Stimulated activated CD8-positive, alpha-beta memory T cell treated with anti-CD3 and anti-CD28 coated beads, Interleukin-12 subunit alpha, Interleukin-12 subunit beta, amount 100 ng/mL, for 4 hours (primary cell): ENCODE measurements at regions not wholly inside any gene's neighbourhood (a gene's known extent, or its start where the extent isn't known, plus 50 kb on each side); places are given as distances from the start of the nearest gene placed in this dataset.
"Not testable (repeated sequence)": the region's sequence is repeated elsewhere in the genome, so short reads cannot be mapped to it uniquely, and the experiment has no call there.

ENCODE experiments used
- DNase-seq: peaks from one replicate; pipeline ENCODE4 v3.0.0-alpha.2; 2020; ENCODE audit warnings: low read depth

DNA sequence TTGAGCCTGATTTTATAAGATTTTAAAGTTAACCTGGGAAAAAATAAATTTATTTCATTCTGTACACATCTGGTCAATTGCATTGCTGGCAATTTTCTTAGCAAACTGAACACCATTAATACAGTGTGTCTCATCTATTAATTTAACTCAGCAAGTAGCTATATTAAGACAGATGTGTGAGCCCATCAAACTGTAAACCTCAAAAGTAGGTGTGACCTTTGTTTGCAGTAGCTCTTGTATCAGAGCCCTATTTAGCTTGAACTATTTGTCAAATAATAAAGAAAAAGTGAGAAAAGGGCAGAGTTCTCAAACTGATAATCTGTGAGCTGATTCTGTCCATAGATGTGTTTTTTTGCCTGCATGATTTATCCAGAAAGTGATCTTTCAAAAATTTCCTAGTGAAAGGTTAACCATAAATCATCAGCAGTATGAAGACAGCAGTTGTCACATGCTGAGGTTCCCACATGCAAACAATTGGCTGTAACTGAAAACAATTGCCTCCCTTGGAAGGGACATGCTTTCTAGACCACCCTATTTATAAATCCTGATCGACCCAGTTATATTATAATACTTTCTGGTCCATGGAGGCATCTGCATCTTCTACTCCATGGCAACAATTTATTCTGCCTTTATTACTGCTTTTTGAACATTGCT lies 646.5 kb downstream of the NSUN3 start:
- no peak for DNase-seq

DNA sequence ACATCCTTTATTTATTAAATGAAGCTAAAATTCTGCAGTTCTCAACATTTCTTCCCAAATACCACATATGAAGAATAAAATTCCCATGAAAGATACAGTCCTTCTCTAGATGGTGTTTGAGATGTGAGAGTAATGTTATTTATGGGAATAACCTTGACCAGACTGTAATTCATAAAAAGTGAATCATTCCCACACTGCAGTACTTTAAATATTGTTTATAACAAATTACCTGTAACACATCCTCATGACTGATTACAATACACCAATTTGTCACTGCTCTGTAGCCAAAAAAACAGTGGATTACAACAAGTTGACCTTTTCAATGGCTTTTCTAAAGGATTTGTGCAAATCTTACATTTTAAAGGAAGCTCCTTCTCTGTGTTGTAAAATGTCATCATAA lies 651.3 kb downstream of the NSUN3 start:
- no peak for DNase-seq

DNA sequence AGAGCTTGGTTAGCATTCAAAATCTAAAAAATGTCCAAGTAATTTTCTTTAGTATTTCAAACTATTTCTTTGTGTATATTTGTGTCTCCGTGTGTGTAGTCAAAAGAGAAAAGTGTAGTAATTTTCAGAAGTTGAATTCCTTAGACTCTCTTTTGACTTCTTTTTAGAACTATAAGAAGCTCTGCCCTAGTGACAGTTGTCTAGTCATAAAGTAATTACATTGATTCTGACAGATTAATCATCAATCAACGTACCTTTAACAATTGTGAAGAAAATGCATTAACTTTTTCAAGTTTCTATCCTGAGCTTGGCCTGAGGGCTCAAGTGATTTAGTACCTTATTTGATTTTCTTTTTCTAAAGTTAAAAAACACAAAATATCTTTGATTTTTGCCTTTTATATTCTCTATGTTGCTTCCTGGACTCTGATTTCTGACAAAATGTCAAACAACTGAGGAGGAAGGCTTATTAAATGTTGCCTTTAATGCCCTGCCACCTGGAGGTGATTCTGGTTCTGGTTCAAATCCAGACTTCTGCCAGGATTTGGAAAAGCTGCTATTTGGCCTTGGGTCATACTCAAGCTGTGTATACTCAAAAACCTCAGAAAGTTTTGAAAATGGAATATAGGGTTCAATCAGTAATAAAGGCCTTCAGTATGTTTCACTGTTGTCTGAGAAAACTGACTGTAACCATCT lies 653.6 kb downstream of the NSUN3 start:
- no peak for DNase-seq

- DNase-seq, result no peak
Observed at GRCh38 chr3:94734206-94734605, 671.3 kb downstream of the NSUN3 start.

DNA sequence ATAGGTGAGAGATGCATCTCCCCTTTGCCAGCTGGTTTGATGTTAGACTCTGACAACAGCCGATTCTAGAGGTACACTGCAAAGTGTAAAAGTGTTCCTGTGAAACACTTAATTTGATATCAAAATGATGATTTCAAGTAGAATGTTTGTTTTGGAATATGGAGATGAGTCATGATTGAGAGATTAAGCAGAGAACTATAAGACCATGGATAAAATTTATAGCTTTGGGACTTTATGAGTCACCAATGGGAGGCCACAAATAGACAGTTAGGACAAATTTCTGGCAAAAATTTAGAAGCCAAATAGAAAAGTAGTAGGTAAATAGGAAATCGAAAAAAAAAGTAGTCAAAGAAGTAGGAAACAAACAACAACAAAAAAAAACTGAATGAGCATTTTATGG lies 672.5 kb downstream of the NSUN3 start:
- DNase-seq, result no peak

DNA sequence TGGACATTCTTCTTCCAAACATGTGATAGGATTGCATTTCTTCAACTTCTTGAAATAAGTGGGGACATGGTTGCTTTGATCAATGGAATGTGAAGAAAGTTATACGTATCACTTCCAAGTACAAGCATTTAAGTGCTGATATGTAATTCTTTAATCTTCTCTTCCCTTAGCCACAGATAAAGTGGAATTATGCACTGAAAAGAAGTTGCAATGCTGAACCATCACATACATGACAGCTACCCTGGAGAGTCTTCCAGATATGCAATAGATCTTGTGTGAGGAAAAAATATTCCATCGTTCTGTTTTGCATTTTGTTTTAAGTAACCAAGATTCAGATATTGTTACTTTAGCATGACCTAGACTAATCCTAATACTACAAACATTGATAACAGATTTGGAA lies 674.3 kb downstream of the NSUN3 start:
- DNase-seq, result no peak

DNA sequence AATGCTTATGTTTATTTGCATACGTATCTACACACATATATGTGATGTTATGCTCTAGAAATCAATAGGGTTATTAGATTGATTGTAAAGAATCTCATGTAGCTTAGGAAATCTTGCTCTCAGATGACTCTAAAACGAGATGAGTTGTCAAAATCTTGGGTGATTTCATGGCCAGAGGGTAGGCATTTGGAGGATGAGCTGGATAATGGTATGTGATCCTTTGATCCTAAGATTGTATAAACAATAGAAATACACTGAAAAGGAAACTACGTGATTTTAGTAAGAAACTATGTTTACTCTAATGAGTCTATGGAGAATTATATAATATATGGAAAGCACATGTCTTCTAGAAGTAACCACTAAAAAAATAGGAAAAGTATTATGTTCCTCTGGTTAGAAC lies 676.6 kb downstream of the NSUN3 start:
- DNase-seq, result no peak

DNA sequence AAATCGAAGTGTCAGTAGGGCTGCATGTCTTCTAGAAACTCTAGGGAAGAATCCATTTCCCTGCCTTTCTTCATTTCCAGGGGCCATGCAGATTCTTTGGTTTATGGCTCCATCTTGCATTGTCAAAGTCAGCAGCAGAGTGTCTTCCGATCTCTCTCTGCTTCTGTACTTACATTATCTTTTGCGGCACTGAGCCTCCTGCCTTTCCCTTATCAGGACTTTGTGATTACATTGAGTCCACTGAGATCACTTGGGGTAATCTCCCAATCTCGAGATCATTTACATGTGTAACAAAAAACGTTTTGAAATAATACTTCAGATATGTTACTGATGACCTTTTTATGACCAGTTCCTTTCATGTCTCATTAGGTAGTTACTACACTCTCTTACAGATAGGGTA lies 695.9 kb downstream of the NSUN3 start:
- DNase-seq, result no peak

DNA sequence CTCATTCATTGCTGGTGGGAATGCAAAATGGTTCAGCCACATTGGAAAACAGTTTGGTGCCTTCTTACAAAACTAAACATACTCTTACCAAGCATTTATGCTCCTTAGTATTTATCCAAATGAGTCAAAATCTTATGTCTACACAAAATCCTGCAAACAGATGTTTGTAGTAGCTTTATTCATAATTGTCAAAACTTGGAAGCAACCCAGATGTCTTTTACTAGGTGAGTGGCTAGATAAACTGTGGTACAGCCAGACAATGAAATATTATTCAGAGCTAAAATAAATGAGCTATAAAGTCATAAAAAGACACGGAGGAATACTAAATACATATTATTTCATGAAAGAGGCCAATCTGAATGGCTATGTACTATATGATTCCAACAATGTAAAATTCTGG lies 709.5 kb downstream of the NSUN3 start:
- DNase-seq, result no peak

GRCh38 chr3:94775746-94776145 lies 712.9 kb downstream of the NSUN3 start:
- no peak for DNase-seq

GRCh38 chr3:94776401-94776915 lies 713.6 kb downstream of the NSUN3 start:
- no peak for DNase-seq

DNA sequence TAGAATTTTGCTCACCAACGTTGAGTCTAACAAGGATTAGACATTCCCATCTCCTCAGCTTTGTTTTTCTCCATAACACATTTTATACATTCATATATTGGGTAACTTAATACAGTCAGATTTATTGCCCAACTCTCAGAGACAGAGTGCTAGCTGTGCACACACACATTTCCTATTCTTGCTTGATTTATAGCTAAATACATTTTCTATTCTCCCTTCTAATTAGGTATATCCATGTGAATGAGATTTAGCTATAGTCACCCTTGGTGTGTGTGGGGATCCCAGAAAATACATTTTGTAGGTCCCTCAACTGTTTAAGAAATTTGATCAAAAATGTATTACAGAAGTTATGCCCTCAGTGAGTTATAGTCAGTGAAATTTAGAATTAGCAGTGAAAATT lies 715.4 kb downstream of the NSUN3 start:
- DNase-seq, result no peak

- no peak for DNase-seq
Observed at GRCh38 chr3:94778814-94779494, 716.1 kb downstream of the NSUN3 start.

DNA sequence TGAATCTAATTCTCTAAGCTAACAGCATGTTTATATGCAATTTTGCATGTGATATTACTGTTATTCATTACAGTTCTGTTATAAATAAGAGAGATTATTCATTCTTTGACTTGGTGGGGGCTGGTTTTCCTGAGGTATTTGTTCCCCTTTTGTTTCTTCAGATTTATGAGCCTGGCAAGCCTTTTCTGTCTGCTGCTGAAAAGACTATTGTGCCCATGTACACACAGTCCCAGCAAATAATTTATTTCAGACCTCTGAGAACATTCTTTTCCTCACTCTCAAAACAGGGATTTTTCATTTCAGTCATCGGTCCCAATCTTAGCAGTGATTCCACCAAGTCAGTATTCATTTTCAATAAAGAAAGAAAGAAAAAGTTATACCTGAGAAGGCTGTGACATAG lies 716.8 kb downstream of the NSUN3 start:
- DNase-seq, result no peak

- DNase-seq, result no peak
Observed at GRCh38 chr3:94784274-94784673, 721.4 kb downstream of the NSUN3 start.

DNA sequence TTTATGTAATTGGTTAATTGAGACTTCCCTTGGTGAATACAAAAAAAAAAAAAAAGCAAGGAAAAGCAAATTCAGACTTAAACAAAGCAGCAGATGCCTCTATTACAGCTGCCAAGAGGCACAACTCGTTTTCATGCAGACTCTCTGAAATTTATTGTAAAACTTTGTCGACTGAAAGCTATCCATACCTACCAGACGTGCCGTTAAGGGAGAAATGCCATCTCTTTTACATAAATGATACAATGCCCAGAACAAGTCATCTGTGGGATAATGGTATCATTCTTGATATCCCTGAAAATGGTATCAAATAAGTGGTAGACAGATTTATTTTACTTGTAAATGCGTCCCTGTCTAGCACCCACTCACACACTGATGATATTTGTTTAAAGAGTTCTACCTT lies 724.2 kb downstream of the NSUN3 start:
- DNase-seq, result no peak

- DNase-seq, result no peak
Observed at GRCh38 chr3:94787734-94788270, 724.9 kb downstream of the NSUN3 start.

DNA sequence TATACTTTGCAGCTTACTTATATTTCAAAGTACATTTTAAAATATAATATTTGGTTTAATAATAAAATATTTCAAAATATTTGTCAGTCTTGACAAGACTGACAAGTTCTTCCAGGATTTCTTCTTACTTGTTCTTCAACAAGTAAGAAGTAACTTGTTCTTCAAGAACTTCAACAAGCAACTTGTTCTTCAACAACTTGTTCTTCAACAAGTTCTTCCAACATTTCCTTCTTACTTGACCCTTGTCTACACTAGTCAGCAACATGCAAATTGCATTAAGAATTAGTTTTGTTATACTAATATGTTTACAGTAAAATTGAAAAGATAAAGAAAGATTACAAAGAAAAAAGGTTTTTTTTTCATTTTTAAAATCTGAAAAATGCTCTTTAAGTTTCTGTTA lies 731.7 kb downstream of the NSUN3 start:
- no peak for DNase-seq

- no peak for DNase-seq
Observed at GRCh38 chr3:94799420-94800060, 736.7 kb downstream of the NSUN3 start.

DNA sequence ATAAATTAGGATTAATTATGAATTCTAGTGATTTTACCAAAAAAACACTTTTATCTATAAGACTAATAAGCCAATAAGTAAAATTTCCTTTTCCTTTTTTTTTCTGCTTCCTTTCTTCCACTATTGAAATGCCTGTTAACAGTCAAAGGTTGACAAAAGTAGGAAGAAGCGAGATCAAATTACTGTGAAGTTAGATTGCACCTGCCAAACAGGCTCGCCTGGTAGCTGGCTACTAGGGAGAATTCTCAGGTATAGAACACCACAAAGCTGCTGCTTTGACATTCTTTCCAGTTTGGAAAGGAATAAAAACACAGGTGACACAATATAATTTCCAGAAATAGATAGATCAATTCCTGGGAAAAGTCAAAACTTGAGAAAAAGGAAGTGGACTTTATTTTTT lies 749.0 kb downstream of the NSUN3 start:
- DNase-seq, result no peak

- DNase-seq, result no peak
Observed at GRCh38 chr3:94821241-94821640, 758.4 kb downstream of the NSUN3 start.

DNA sequence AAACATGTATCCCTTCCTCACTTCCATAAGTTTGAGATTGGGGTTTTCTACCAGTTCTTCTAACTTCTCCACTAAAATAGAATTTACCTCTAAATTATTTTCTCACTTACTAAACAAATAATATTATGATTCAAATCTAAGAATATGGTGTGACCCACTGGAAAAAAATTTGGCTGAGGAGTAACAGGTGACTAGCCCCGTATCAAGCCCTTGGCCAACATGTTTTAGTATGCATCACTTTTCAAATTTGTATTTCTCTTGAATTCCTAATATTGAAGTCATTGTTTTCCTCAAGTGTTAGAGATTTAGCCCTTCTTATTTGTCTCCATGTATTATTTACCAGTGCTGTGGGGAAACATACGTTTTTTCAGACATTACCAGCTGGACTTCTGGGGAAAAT lies 759.4 kb downstream of the NSUN3 start:
- no peak for DNase-seq

DNA sequence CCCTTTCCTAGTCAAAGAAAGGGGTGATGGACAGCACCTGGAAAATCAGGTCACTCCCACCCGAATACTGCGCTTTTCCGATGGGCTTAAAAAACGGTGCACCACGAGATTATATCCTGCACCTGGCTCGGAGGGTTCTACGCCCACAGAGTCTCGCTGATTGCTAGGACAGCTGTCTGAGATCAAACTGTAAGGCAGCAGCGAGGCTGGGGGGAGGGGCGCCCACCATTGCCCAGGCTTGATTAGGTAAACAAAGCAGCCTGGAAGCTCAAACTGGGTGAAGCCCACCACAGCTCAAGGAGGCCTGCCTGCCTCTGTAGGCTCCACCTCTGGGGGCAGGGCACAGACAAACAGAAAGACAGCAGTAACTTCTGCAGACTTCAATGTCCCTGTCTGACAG lies 783.4 kb downstream of the NSUN3 start:
- DNase-seq, result not testable (repeated sequence)
